SK-N-SH (cell line): ENCODE measurements at regions not wholly inside any gene's neighbourhood (a gene's known extent, or its start where the extent isn't known, plus 50 kb on each side); places are given as distances from the start of the nearest gene placed in this dataset.

ENCODE experiments used
- FOXJ3 ChIP-seq: sonication (generic); formaldehyde crosslinking; IDR thresholded peaks from 2 replicates; pipeline ENCODE4 v1.5.1; 2020; ENCODE audit warnings: mild to moderate bottlenecking, missing genetic modification reagents
- NFIC ChIP-seq: IDR thresholded peaks from 2 replicates; pipeline ENCODE4 v1.4.0; 2012; ENCODE audit warnings: borderline replicate concordance
- POLR2AphosphoS5 ChIP-seq: IDR thresholded peaks from 2 replicates; pipeline ENCODE4 v1.6.1; 2012; ENCODE audit warnings: low read depth, low read length
- YY1 ChIP-seq: IDR thresholded peaks from 2 replicates; pipeline ENCODE4 v1.4.0; 2012; ENCODE audit warnings: low read depth, mild to moderate bottlenecking
- TF ChIP-seq, protein P1 (sequence below): fragments of 200-600 bp; sonication (generic); IDR thresholded peaks from 2 replicates; pipeline ENCODE4 v1.6.1; 2017; ENCODE audit warnings: antibody characterized with exemption, mild to moderate bottlenecking, moderate library complexity

DNA sequence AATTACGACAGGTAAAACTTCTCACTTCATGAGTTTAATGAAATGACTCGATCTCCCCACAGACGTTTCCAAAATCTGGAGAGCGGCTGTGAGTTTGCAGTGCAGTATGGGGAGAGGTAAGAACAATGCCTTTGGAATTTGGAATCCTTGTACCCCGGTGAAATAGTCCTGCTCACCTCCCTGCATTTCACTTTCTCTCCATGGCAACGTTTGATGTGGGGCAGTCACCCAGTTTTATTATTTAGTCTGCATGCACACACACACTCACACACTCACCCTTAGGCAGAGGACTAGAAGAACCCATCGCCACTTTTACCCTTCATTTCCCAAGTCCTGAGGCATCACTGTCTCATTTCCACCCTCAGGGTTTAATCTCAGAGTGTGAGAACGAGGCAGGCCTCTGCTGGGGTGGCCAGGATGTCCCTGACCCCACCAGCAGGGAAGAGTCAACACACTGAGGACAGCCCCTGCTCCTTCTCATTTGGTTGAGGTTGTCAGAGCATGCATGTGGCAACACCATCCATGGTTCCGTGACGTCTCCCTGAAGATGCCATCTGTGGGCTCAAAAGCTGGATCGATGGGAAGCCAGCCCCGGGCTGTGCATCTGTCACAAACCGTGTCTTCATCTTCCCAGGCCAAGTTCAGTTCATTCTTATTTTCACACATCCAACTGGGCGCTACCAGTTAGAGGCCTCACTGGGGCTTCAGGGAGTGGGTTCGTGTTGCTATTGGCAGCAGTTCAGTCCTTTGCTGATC is 119.8 kb upstream of the TRIM2 start:
- TF ChIP-seq, protein P1, sequence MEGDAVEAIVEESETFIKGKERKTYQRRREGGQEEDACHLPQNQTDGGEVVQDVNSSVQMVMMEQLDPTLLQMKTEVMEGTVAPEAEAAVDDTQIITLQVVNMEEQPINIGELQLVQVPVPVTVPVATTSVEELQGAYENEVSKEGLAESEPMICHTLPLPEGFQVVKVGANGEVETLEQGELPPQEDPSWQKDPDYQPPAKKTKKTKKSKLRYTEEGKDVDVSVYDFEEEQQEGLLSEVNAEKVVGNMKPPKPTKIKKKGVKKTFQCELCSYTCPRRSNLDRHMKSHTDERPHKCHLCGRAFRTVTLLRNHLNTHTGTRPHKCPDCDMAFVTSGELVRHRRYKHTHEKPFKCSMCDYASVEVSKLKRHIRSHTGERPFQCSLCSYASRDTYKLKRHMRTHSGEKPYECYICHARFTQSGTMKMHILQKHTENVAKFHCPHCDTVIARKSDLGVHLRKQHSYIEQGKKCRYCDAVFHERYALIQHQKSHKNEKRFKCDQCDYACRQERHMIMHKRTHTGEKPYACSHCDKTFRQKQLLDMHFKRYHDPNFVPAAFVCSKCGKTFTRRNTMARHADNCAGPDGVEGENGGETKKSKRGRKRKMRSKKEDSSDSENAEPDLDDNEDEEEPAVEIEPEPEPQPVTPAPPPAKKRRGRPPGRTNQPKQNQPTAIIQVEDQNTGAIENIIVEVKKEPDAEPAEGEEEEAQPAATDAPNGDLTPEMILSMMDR, result no peak
- TF ChIP-seq POLR2AphosphoS5, result no peak
- TF ChIP-seq YY1, result no peak
- TF ChIP-seq FOXJ3 (CRISPR knock-in tag), result no peak
- no peak for TF ChIP-seq NFIC
